Testis (tissue), 2 donors: ENCODE measurements at regions not wholly inside any gene's neighbourhood (a gene's known extent, or its start where the extent isn't known, plus 50 kb on each side); places are given as distances from the start of the nearest gene placed in this dataset.

Experiments used
- POLR2A ChIP-seq: fragments of 450-650 bp; IDR thresholded peaks from one replicate; pipeline ENCODE4 v1.6.1; 2017; ENCODE audit warnings: antibody characterized with exemption, mild to moderate bottlenecking, moderate library complexity
- TF ChIP-seq, protein P1 (sequence below), 3 experiments: fragments of 450-650 bp in 2 of 3; fragments of 200-600 bp in 1 of 3; sonication (generic) in 1 of 3; IDR thresholded peaks; one replicate each; pipeline ENCODE4 v1.5.1; 2016 to 2019; ENCODE audit warnings: antibody characterized with exemption in 3 of 3, mild to moderate bottlenecking in 2 of 3, moderate library complexity in 1 of 3

DNA sequence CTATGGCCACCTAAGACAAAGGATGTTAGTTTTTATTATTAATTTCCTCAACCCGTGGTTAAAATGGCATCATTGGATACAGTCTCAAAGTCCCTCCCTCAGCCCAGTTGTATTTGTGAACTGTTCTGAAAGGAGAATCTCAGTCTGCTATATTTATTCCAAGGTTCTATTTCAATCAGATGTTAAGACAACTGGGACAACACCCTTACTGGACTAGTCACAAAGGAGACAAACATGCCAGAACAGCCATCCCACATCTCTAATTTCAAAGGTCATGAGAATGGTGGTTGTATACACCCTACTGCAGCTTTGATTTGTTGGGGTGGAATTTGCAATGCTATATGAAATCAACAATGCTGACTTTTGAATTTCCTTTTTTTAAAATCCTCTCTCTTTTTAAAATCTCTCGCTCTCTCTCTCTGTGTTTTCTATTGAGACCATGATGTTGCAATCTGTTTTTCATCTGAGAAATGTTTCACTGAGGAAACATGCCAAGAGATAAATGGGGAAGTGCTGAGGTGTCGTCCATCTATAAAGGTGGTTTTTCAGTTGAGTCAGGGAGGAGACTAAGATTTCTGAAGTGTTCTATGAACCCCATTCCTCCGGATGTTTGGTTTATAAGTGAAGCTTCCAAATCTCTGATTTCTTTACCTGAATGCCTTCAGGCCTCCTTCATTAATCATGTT is 201.5 kb upstream of the GATB start:
- TF ChIP-seq, protein P1, sequence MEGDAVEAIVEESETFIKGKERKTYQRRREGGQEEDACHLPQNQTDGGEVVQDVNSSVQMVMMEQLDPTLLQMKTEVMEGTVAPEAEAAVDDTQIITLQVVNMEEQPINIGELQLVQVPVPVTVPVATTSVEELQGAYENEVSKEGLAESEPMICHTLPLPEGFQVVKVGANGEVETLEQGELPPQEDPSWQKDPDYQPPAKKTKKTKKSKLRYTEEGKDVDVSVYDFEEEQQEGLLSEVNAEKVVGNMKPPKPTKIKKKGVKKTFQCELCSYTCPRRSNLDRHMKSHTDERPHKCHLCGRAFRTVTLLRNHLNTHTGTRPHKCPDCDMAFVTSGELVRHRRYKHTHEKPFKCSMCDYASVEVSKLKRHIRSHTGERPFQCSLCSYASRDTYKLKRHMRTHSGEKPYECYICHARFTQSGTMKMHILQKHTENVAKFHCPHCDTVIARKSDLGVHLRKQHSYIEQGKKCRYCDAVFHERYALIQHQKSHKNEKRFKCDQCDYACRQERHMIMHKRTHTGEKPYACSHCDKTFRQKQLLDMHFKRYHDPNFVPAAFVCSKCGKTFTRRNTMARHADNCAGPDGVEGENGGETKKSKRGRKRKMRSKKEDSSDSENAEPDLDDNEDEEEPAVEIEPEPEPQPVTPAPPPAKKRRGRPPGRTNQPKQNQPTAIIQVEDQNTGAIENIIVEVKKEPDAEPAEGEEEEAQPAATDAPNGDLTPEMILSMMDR (IDR thresholded peaks at IDR 0.05), result no peak
- TF ChIP-seq POLR2A, result no peak
